ENCODE measurements at regions not wholly inside any gene's neighbourhood (a gene's known extent, or its start where the extent isn't known, plus 50 kb on each side); places are given as distances from the start of the nearest gene placed in this dataset.

- DNase-seq (ENCODE audit: low read depth in 2 of 2), result no peak
These were observed 107.5 kb upstream of the NCOR2 start for GRCh38 chr12:124674937-124675336.

- DNase-seq (ENCODE audit: low read depth in 2 of 2), result no peak
These were observed 106.6 kb upstream of the NCOR2 start for GRCh38 chr12:124673801-124674617.

DNA sequence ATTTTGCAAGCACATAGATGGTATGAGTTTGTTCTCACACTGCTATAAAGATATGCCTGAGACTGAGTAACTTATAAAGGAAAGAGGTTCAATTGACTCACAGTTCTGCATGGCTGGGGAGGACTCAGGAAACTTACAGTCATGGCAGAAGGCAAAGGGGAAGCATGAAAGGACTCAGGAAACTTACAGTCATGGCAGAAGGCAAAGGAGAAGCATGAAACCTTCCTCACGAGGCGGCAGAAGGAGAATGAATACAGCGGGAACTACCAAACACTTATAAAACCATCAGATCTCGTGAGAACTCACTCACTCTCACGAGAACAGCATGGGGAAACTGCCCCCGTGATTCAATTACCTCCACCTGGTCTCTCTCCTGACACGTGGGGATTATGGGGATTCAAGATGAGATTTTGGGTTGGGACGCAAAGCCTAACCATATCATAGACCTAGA is 101.9 kb upstream of the NCOR2 start:
- DNase-seq (ENCODE audit: low read depth in 2 of 2), result peak in 1 of 2 donors; percentile 61

DNA sequence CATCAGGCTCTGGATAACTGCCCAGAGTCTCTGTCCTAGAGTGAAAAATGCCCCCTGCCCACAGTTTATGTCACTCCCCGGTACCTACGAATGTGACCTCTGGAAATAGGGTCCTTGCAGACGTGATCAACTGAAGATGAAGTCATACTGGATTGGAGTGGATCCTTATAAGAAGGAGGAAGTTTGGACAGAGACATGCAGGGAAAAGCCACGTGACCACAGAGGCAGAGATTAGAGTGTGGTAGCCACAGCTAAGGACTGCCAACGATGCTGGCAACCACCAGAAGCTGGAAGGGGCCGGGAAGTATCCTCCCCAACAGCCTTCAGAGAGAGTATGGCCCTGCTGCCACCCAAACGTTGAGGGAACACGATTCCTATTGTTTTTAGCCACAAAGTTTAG is 101.2 kb upstream of the NCOR2 start:
- DNase-seq (ENCODE audit: low read depth in 2 of 2), result no peak

DNA sequence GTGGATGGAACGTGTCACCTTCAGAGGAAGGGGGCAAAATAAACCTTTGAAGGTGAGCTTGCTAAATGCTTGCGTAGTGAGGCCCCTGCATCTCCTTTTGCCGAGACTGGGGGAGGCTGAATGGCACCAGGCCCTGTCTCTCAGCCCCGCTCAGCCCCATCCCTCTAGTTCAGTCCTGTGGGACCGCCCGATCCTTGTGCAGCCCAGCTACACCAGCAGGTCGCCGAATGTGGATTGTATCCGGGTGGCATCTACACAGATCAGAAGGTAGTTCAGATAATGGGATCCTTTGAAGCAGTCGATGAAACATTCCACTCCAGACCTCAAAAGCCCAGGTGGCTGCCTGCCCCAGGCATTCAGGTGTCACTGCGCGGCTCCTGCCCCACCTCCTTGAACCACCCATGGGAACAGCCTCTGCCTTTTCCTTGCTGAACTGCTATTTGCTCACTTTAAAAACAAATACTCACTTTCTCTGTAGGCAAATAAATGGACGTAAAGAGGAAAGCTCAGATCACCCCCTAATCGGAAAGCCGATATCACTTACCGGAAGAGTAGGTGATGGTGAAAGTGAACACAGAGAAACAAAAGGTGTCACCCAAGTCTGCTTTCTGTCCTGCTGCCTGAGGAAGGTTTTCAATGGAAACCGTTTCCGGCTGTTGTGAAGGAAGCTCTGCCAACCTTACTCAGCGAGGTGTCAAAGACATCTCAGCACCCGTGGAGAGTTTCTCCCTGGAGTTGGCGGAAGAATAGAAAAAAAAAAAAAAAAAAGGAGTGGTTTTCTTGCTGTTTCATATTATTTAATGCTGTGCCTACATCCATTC is 100.3 kb upstream of the NCOR2 start:
- DNase-seq (ENCODE audit: low read depth in 2 of 2), result no peak

DNA sequence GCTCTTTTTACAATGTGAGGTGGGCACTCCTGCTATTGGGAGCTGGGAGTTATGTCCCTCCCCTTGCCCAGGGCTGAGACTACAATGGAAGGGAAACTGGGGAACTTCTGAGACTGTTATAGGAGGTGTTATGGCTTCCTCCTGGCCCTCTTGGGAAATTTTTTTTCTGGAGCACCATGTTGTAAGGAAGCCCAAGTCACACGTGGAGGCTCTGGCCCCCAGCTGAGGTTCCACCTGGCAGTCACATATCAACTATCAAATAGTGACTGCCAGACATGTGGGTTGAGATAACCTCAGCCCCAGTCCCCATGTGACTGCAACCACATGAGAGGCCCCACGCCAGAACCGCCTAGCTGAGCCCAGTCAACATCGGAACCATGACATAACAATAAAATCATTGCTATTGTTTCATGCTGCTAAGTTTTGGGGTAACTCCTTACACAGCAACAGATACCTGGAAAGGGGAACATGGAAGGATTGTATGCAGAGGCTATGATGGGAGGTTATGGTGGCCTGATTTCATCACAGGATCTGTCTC is 99.4 kb upstream of the NCOR2 start:
- no peak for DNase-seq (ENCODE audit: low read depth in 2 of 2)

- DNase-seq (ENCODE audit: low read depth in 2 of 2), result no peak
These were observed 98.1 kb upstream of the NCOR2 start for GRCh38 chr12:124665511-124665910.

- no peak for DNase-seq (ENCODE audit: low read depth in 2 of 2)
These were observed 97.1 kb upstream of the NCOR2 start for GRCh38 chr12:124664395-124665111.

GRCh38 chr12:124663771-124664366 is 96.5 kb upstream of the NCOR2 start:
- DNase-seq (ENCODE audit: low read depth in 2 of 2), result no peak

- DNase-seq (ENCODE audit: low read depth in 2 of 2), result peak; percentile 52 to 77
These were observed 95.8 kb upstream of the NCOR2 start for GRCh38 chr12:124663206-124663605.

GRCh38 chr12:124661341-124661740 is 93.9 kb upstream of the NCOR2 start:
- DNase-seq (ENCODE audit: low read depth in 2 of 2), result no peak

DNA sequence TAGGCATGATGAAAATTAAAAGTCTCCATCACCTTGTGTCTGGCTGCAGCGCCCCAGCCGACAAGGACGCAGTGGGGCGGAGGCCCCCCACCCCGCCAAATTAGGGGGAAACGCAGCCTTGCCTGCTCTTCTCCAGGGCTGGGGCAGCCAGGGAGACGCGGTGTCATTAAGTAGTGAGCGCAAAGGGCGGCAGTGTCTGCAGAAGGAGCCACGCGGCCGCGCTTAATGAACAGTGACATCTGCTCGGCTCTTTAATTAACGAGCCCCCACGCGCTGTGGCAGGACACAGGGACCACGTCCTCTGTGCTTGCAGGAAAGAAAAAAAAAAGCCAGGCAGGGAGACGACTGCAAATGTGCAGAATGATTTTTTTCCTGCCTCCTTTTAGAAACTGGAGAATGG is 93.4 kb upstream of the NCOR2 start:
- DNase-seq (ENCODE audit: low read depth in 2 of 2), result no peak

DNA sequence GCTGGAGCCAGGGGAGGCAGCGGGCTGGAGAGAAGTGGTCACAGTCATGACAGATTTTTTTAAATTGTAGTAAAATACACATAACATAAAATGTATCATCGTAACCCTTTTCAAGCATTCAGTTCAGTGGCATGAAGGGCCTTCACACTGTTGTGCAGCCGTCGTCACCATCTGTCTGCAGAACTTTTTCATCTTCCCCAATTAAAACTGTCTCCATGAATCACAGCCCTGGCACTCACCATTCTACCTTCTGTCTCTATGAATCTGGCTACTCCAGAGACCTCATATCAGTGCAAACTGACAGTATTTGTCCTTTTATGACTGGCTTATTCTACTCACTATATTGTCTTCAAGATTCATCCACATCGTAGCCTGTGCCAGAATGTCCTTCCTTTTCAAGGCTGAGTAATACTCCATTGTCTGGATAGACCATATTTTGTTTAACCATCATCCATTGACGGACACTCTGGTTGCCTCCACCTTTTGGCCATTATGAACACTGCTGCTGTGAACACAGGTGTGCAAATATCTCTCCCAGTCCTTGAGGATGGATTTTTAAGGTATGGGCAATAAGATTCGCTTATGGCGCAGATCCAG is 91.5 kb upstream of the NCOR2 start:
- DNase-seq (ENCODE audit: low read depth in 2 of 2), result no peak

DNA sequence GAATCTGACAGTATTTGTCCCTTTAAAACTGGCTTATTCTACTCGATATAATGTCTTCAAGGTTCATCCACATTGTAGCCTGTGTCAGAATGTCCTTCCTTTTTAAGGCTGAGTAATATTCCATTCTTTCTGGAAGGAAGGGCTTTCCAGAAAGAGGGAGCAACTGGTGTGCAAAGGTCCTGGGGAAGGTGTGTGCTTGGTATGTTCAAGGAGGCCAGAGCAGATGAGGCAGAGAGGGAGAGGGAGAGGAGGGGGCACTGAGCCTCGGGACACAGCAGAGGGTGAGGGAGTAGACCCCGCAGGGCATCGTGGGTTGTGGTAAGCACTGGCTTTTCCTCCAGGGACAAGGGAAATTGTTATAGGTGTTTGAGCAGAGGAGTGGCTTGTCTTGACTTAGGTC is 90.9 kb upstream of the NCOR2 start:
- no peak for DNase-seq (ENCODE audit: low read depth in 2 of 2)

- DNase-seq (ENCODE audit: low read depth in 2 of 2), result no peak
These were observed 89.6 kb upstream of the NCOR2 start for GRCh38 chr12:124656947-124657434.

DNA sequence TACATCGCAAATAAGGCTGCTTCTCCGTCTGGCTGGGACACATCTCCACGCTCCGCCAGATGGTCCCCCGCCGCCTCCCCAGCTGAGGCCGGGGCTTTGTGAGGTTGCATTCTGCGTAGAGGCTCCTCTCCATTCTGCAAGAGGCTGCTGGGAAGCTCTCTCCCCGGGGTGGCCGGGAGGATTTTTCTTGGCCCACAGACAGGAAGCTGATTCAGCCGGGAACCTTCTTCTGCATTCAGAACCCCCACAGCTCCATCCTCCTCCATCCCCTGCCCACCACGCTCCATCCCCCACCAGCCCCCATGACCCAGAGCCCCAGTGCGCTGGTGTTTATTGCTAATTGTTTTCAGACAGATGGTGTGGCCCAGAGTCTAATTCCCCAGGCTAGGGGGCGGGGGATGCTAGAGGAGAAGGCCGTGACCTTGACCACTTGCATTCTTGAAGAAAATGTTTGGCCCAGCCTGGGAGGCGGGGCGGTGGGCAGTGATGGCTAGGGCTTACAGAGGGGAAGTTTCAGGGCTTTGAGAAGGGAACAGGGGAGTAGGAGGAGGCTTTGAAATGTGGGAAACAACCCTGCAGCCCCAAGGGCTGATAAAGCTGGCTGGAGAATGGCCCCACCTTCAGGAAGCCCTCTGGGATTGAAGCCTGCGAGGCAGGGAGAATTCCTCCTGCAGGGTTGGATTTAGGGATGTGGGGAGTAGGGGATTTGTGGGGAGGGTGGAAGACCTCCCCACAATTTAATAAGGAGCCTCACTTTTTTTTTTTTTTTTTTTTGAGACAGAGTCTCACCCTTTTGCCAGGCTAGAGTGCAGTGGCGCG is 88.5 kb upstream of the NCOR2 start:
- DNase-seq (ENCODE audit: low read depth in 2 of 2), result peak in 1 of 2 donors; percentile 72

DNA sequence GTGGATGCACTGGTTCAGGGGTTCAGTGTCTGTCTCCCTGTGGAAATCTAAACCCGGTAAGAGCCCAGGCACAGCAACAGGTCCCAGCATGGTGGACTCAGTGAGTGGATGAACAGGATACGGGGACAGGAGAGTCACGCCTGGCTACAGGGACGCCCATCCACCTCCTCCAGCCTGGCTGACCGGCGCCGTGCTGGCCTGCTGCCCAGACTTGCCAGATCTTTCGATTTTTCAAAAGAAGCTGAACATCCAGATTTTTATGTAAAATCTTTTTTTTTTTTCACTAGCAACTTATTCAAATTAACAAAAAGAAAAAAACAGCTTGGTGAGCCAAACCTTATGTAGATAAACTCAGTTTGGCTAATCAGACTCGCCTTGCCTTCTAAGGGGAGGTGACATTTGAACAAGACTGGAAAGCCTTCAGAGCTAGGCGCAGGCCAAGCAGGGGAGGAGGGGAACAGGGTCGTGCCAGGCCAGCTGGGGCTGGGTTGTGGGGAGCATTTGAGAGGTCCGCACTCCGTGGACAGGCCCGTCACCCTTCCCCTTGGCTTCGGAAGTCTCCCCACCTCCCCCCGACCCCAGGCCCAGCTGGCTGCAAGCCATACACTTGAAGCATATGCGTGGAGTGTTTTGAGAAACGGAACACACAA is 87.8 kb upstream of the NCOR2 start:
- DNase-seq (ENCODE audit: low read depth in 2 of 2), result peak in 1 of 2 donors; percentile 66

DNA sequence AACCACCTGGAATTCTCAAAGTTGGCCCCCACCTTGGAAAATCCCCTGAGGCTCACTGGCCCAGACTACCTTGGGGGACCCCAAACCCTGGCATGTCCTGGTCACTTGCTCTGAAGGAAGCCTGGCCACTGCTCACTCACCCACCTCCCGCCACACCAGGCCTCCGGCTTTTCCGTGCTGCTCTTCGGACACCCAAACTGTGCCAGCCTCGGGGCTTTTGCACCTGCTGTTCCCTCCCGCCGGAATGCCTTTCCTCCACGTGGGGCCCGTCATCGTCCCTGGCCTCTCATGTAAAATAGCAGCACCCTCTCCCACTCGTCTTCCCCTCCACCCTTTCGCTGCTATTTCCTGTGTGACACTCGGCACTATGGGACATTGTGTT is 87.2 kb upstream of the NCOR2 start:
- no peak for DNase-seq (ENCODE audit: low read depth in 2 of 2)

DNA sequence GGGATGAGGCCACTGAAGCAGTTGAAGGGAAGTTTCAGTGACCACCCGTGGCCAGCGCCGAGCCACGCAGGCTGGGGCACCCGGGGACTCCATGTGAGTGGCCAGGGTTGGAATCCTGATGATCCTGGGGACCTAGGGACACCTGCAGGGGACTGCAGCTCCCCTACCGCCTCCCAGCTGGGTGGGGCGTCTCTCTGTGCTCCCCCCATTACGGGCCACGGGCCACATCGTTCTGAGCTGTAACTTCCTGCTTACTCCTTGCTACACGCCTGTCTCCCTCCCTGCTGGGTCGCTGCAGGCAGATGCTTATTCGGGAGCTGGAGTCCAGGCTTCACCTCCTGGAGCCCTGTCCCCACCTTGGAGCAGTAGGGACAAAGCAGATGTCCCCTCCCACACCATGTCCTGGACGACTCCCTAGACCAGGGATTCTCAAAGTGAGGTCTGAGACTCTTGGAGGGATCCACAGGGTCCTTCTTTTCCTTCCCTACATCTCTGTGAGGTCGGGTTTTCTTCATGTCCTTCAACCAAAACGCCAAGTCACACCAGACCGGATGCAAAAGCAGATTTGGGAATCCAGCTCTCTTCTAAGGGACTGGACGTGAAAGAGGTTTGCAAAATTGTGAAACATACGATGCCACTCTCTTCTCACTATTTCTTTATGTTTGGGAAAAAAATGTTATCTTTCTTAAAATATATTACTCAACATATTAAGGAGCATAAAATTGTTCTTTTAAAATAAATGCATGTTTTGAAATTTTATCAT is 85.9 kb upstream of the NCOR2 start:
- DNase-seq (ENCODE audit: low read depth in 2 of 2), result no peak
